SK-N-MC (cell line): ENCODE measurements at regions not wholly inside any gene's neighbourhood (a gene's known extent, or its start where the extent isn't known, plus 50 kb on each side); places are given as distances from the start of the nearest gene placed in this dataset.

Source experiments
- EZH2 ChIP-seq: fragments of 200-600 bp; sonication (generic); IDR thresholded peaks from one replicate; pipeline ENCODE4 v1.6.1; 2017; ENCODE audit warnings: antibody characterized with exemption
- POLR2AphosphoS5 ChIP-seq: IDR thresholded peaks from 2 replicates; pipeline ENCODE4 v1.6.1; 2012; ENCODE audit warnings: mild to moderate bottlenecking, low read depth, low read length, borderline replicate concordance

- TF ChIP-seq POLR2AphosphoS5 (no peak), EZH2 (no peak)
These were observed 104.2 kb upstream of the SPRED2 start for GRCh38 chr2:65536596-65536995.
